ENCODE measurements at regions not wholly inside any gene's neighbourhood (a gene's known extent, or its start where the extent isn't known, plus 50 kb on each side); places are given as distances from the start of the nearest gene placed in this dataset.

DNA sequence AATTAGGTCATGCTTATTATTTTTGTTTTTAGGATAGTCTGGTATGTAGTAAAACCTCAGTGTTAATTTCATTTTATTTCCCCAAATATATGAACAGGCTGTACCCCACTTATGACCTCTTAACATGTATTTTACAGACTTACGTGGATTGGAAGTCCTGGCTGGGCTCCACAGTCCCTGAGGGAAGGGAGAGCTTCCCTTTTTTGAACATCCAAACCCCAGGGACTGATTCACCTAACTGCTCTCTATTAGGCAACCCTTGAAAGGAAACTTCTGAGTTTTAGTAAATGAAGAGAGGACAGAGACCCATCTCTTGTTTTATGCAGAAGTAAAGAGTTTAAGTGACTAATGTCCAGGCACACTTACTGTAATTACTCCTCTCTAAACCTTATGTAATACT, 233.1 kb upstream of the SPRY1 start:
- TF ChIP-seq, protein P1, sequence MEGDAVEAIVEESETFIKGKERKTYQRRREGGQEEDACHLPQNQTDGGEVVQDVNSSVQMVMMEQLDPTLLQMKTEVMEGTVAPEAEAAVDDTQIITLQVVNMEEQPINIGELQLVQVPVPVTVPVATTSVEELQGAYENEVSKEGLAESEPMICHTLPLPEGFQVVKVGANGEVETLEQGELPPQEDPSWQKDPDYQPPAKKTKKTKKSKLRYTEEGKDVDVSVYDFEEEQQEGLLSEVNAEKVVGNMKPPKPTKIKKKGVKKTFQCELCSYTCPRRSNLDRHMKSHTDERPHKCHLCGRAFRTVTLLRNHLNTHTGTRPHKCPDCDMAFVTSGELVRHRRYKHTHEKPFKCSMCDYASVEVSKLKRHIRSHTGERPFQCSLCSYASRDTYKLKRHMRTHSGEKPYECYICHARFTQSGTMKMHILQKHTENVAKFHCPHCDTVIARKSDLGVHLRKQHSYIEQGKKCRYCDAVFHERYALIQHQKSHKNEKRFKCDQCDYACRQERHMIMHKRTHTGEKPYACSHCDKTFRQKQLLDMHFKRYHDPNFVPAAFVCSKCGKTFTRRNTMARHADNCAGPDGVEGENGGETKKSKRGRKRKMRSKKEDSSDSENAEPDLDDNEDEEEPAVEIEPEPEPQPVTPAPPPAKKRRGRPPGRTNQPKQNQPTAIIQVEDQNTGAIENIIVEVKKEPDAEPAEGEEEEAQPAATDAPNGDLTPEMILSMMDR (conservative IDR thresholded peaks at IDR 0.05; ENCODE audit: low read depth) = no peak
- DNase-seq (ENCODE audit: low spot score) = no peak
- ChIA-PET CTCF (no interaction called here), POLR2A (ENCODE audit: low non-redundant PET) (no interaction called here)
- no peak overlapping the region for H3K27ac ChIP-seq

DNA sequence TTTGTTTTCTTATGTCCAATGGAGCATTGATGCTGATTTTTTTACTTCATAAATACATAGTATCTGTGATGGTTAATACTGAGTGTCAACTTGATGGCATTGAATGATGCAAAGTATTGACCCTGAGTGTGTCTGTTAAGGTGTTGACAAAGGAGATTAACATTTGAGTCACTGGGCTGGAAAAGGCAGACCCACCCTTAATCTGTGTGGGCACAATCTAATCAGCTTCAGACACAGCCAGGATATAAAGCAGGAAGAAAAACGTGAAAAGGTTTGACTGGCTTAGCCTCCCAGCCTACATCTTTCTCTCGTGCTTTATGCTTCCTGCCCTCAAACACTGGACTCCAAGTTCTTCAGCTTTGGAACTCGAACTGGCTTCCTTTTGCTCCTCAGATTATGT, 230.6 kb upstream of the SPRY1 start:
- DNase-seq (ENCODE audit: low spot score) = no peak
- H3K27ac ChIP-seq = no peak overlapping the region
- ChIA-PET CTCF (no interaction called here), POLR2A (ENCODE audit: low non-redundant PET) (no interaction called here)
- TF ChIP-seq, protein P1 (conservative IDR thresholded peaks at IDR 0.05; ENCODE audit: low read depth) = no peak

DNA sequence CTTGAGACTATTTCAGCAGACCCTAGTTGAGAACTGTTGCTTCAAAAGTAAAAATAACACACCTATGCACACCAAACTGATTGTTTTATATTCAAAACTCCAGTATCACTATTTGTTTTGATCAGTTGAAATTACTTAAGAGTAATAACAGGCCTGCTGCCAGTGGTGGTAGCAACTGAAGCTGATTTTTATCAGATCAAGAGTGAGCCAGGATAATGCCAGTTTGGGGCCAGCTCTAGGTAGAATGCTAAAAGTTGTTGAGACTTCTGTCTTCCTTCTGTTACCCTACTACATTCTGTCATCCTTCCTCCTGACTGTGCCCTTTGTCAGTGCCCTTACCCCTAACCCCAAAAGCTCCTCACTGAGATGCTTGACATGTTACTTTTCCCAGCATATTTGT, 228.7 kb upstream of the SPRY1 start:
- TF ChIP-seq, protein P1 (conservative IDR thresholded peaks at IDR 0.05; ENCODE audit: low read depth) = no peak
- H3K27ac ChIP-seq = no peak overlapping the region
- DNase-seq (ENCODE audit: low spot score) = no peak
- ChIA-PET CTCF (no interaction called here), POLR2A (ENCODE audit: low non-redundant PET) (no interaction called here)

DNA sequence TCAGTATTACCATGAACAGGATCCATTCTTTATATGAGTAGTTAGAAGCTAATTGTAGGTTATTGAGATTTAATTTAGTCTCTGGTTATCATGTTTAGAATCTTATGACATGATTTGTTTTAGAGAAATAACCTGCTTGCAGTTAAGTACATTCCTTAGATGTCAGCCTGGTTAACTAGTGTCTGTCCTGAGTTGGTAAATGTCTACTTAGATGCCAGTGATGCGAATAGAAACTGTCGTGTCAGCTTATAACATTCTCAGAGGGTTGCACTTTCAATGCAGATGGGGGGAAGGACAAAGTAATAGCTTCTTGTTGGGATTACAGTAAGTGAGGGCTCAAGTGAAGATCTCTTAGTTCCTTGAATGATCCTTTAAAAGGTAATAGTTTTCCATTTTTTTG, 227.8 kb upstream of the SPRY1 start:
- CTCF ChIA-PET = no interaction called here
- no peak for DNase-seq (ENCODE audit: low spot score)

DNA sequence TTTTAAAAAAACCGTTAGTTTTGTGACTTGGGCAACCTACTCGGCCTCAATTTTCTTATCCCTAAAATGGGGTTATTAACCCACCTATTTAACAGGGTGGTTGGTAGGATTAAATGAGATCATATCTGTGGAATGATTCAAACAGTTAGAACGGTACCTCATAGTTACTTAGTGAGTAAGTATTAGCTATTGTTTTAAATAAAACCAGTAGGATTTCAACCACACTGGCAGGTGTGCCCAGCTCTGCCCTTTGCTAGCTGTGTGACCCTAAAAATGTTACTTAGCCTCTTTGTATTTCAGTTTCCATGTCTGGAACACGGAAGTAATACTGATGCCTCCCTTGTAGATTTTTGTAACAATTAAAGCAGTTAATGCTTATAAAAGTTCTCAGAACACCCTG, 225.8 kb upstream of the SPRY1 start:
- TF ChIP-seq, protein P1 (conservative IDR thresholded peaks at IDR 0.05; ENCODE audit: low read depth) = no peak
- CTCF ChIA-PET = no interaction called here
- POLR2A ChIA-PET (ENCODE audit: low non-redundant PET) = no interaction called here
- DNase-seq (ENCODE audit: low spot score) = no peak
- H3K27ac ChIP-seq = no peak overlapping the region

More for the DNA sequence above, 227.8 kb upstream of the SPRY1 start:
- POLR2A ChIA-PET (ENCODE audit: low non-redundant PET) = no interaction called here
- TF ChIP-seq, protein P1 (conservative IDR thresholded peaks at IDR 0.05; ENCODE audit: low read depth) = no peak
- no peak overlapping the region for H3K27ac ChIP-seq

DNA sequence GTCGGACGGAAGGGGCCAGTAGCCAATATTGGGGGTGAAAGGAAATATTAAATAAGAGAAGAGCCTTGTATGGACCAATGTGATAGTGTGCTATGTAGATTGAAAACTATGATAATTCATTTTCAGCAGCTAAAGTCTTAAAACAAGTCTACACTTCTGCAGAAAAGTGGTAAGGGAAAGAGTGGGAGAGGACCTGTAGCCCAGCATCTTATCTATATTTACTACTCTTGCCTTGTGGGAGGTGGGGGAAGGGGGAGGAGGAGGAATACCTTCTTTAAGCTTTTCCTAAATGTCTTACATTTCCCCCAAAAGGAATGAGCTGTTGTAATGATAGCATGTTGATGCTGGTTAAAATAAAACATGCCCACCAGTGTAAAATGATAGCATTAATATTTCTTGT, 220.0 kb upstream of the SPRY1 start:
- ChIA-PET CTCF (no interaction called here), POLR2A (ENCODE audit: low non-redundant PET) (no interaction called here)
- no peak overlapping the region for H3K27ac ChIP-seq
- no peak for DNase-seq (ENCODE audit: low spot score)
- TF ChIP-seq, protein P1 (conservative IDR thresholded peaks at IDR 0.05; ENCODE audit: low read depth) = no peak

DNA sequence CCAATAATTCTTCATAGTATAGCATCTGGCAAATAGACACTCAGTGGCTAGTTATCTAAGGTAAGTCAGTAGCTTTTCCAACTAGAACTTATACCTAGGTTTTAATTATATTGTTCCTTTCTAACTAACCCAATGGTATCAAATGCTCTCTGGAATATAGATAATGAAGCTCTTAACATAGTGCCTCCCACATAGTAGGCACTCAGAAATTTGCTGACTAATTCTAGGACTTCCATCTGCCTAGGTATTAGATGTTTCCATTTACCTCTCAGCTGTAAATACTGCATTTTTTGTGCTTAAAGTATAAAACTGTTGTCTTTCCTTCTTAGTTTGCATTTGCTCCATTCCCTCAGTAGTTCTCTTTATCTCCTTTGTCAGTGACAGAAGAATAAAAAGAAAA, 214.3 kb upstream of the SPRY1 start:
- no peak overlapping the region for H3K27ac ChIP-seq
- DNase-seq (ENCODE audit: low spot score) = no peak
- TF ChIP-seq, protein P1 (conservative IDR thresholded peaks at IDR 0.05; ENCODE audit: low read depth) = no peak
- ChIA-PET POLR2A (ENCODE audit: low non-redundant PET) (no interaction called here), CTCF (no interaction called here)

Data from RWPE1 (cell line).